ENCODE measurements at regions not wholly inside any gene's neighbourhood (a gene's known extent, or its start where the extent isn't known, plus 50 kb on each side); places are given as distances from the start of the nearest gene placed in this dataset.
A peak's percentile ranks its signal among the peaks of the same experiment; 100 is the strongest.

DNA sequence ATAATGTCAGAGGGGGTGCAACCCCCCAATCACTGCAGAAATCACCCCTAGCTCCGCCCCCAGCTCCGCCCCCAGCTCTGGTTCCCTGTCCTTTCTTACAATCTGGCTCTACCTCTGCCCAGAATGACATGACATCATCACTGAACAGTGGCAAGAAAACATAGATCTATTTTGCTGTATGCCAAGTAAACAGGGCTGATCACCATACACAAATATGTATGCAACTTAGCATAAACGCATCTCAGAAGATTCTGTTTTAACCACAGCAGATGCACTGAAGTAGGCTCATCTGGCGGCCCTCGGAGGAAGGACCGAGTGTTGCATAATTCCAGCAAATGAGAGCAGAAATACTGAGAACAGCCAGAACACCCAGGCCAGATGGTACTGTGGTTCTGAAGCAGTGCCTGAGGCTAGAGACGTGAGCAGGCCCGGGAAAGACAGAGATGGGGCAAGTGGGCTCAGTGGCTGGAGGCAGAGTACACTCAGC lies 293.3 kb upstream of the KLF14 start:
- no peaks in the 10 kb centered on the region for H3K27me3 ChIP-seq (replicated peaks; ENCODE audit: insufficient read depth, low read depth, low read length, poor library complexity)
- peaks cover 47% of the 10 kb centered on the region for H3K4me1 ChIP-seq (ENCODE audit: insufficient read depth, low read length, poor library complexity, severe bottlenecking)
- H3K36me3 ChIP-seq (ENCODE audit: insufficient read depth, low read length, poor library complexity, severe bottlenecking) = no peaks in the 10 kb centered on the region
- no peak overlapping the region for H3K4me3 ChIP-seq (ENCODE audit: low read depth, low read length, poor library complexity, severe bottlenecking)
- no peaks in the 10 kb centered on the region for H3K9me3 ChIP-seq (ENCODE audit: low read depth, low read length, poor library complexity, severe bottlenecking)
- CTCF ChIA-PET = interaction anchor here (0.9 kb wide), 1 partner anchor 13 kb away, joined by 3 read pairs; no protein-coding TSS in a partner anchor
- DNase-seq (ENCODE audit: low spot score) = peak; percentile 52
- no TSS peak for BruUV-seq (replicated peaks)
- H3K27ac ChIP-seq (ENCODE audit: low read depth, low read length, poor library complexity, severe bottlenecking) = peak overlapping the region; percentile 28
- intact Hi-C loops (cut with micrococcal nuclease; ENCODE audit: unreplicated experiment) = no loop called here
- POLR2A ChIA-PET (ENCODE audit: low non-redundant PET) = no interaction called here
- no peak for TF ChIP-seq EZH2 (IDR thresholded peaks at IDR 0.05; ENCODE audit: borderline replicate concordance, low read depth, low read length, poor library complexity, severe bottlenecking)
- peak; percentile 23; the same call in 1 of the 2 replicates for TF ChIP-seq CTCF (conservative IDR thresholded peaks at IDR 0.05; ENCODE audit: low read depth, low read length)

DNA sequence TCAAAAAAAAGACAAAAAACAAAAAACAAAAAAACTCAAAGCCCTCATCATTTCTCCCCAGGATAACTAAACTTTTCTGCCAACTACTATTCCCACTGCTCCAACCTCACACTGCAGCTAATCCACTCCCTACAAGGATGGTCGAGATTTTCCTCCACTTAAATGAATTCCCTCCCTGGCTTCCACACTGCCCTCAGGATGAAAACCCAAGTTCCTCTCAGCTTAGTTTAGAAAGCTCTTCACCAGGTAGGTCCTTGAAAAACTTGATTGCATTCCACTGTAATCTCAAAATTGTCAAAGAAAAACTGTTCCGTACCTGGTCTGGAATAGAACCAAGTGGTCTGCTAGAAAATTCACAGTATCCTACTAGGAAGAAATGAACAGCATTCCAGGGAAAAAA lies 294.3 kb upstream of the KLF14 start:
- ChIA-PET CTCF (interaction anchor here (0.9 kb wide), 1 partner anchor 12 kb away, joined by 3 read pairs; no protein-coding TSS in a partner anchor), POLR2A (ENCODE audit: low non-redundant PET) (no interaction called here)
- Histone ChIP-seq H3K4me3 (ENCODE audit: low read depth, low read length, poor library complexity, severe bottlenecking) (no peak overlapping the region), H3K27ac (ENCODE audit: low read depth, low read length, poor library complexity, severe bottlenecking) (peak overlapping the region; percentile 28), H3K27me3 (replicated peaks; ENCODE audit: insufficient read depth, low read depth, low read length, poor library complexity) (no peaks in the 10 kb centered on the region), H3K4me1 (ENCODE audit: insufficient read depth, low read length, poor library complexity, severe bottlenecking) (peaks cover 50% of the 10 kb centered on the region), H3K9me3 (ENCODE audit: low read depth, low read length, poor library complexity, severe bottlenecking) (no peaks in the 10 kb centered on the region), H3K36me3 (ENCODE audit: insufficient read depth, low read length, poor library complexity, severe bottlenecking) (no peaks in the 10 kb centered on the region)
- TF ChIP-seq CTCF (conservative IDR thresholded peaks at IDR 0.05; ENCODE audit: low read depth, low read length) (no peak), EZH2 (IDR thresholded peaks at IDR 0.05; ENCODE audit: borderline replicate concordance, low read depth, low read length, poor library complexity, severe bottlenecking) (no peak)
- intact Hi-C loops (cut with micrococcal nuclease; ENCODE audit: unreplicated experiment) = no loop called here
- BruUV-seq (replicated peaks) = no TSS peak
- DNase-seq (ENCODE audit: low spot score) = no peak

- no TSS peak for BruUV-seq (replicated peaks)
- POLR2A ChIA-PET (ENCODE audit: low non-redundant PET) = no interaction called here
- TF ChIP-seq EZH2 (IDR thresholded peaks at IDR 0.05; ENCODE audit: borderline replicate concordance, low read depth, low read length, poor library complexity, severe bottlenecking) (no peak), CTCF (conservative IDR thresholded peaks at IDR 0.05; ENCODE audit: low read depth, low read length) (no peak)
- intact Hi-C loops (cut with micrococcal nuclease; ENCODE audit: unreplicated experiment) = no loop called here
- Histone ChIP-seq H3K4me1 (ENCODE audit: insufficient read depth, low read length, poor library complexity, severe bottlenecking) (peaks cover 57% of the 10 kb centered on the region), H3K27me3 (replicated peaks; ENCODE audit: insufficient read depth, low read depth, low read length, poor library complexity) (no peaks in the 10 kb centered on the region), H3K27ac (ENCODE audit: low read depth, low read length, poor library complexity, severe bottlenecking) (peak overlapping the region; percentile 17), H3K4me3 (ENCODE audit: low read depth, low read length, poor library complexity, severe bottlenecking) (no peak overlapping the region), H3K36me3 (ENCODE audit: insufficient read depth, low read length, poor library complexity, severe bottlenecking) (no peaks in the 10 kb centered on the region), H3K9me3 (ENCODE audit: low read depth, low read length, poor library complexity, severe bottlenecking) (no peaks in the 10 kb centered on the region)
- CTCF ChIA-PET = no interaction called here
- DNase-seq (ENCODE audit: low spot score) = no peak
Observed at GRCh38 chr7:131029002-131029401, 295.0 kb upstream of the KLF14 start.

All from A673 (cell line).